IPS-NIHi7 (cell line): ENCODE measurements at regions not wholly inside any gene's neighbourhood (a gene's known extent, or its start where the extent isn't known, plus 50 kb on each side); places are given as distances from the start of the nearest gene placed in this dataset.

Experiments used
- DNase-seq: peaks from one replicate; pipeline ENCODE4 v3.0.0; 2012; ENCODE audit warnings: mixed read lengths; ENCODE audit errors: extremely low spot score

GRCh38 chr11:120034176-120034875 is 103.6 kb downstream of the TRIM29 start:
- no peak for DNase-seq

GRCh38 chr11:120032766-120033390 is 105.0 kb downstream of the TRIM29 start:
- no peak for DNase-seq

- no peak for DNase-seq
These were observed 106.0 kb downstream of the TRIM29 start for GRCh38 chr11:120031612-120032600.

GRCh38 chr11:120031156-120031555 is 106.8 kb downstream of the TRIM29 start:
- no peak for DNase-seq

- no peak for DNase-seq
These were observed 107.5 kb downstream of the TRIM29 start for GRCh38 chr11:120030411-120030810.

DNA sequence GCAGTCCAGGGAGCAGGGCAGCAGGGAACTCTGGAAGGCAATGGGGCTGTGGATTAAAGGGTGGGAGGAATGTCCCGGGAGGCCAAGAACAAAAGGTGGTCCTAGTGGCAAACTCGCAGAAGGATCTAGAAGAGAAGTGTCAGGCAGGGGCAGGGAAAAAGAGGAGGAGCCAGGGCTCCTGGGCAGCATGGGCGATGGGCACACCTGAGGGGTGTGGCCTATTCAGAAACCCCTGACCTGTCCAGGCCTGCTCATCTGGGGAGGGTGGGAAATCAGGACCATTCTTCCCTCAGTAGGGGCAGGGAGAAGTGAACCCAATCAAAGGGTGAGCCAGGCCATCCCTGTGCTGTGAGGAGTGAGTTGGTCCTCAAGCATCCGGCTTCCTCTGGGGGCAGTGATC is 108.6 kb downstream of the TRIM29 start:
- DNase-seq, result no peak

GRCh38 chr11:120028897-120029258 is 109.0 kb downstream of the TRIM29 start:
- DNase-seq, result no peak

DNA sequence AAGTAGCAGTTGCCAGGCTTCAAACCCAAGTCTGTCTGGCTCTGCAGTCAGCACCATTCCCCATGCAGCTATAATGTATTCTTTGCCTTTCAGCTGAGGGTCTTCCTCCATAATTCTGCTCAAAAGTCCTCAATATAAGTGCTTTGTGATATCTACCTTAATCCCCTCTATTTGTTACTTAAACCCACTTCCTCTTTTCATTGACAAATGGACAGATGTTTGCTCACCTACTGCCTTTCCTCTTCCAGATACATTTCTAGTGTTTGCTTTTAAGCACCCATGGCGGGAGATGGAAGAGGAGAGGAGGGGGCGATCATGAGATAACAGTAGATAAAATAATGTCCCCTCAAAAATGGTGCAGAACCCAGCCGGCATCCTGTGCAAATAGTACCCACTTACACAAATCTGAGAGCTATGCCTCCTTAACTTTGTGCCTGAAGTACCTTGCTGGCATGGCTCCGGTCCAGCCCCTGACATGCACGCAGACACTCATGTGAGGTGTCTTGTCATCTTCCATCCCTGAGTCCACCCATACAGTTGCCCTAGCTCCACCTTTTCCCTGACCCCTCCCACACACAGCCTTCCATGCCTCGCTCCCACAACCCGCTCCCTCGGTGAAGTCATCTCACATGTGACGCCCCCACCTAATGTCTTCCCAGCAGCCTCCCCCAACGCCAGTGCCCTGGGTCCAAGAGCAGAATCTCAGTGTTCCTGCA is 109.6 kb downstream of the TRIM29 start:
- DNase-seq, result no peak

GRCh38 chr11:120027546-120028180 is 110.2 kb downstream of the TRIM29 start:
- no peak for DNase-seq

- no peak for DNase-seq
These were observed 112.1 kb downstream of the TRIM29 start for GRCh38 chr11:120025606-120026335.

- no peak for DNase-seq
These were observed 113.3 kb downstream of the TRIM29 start for GRCh38 chr11:120024586-120024985.

DNA sequence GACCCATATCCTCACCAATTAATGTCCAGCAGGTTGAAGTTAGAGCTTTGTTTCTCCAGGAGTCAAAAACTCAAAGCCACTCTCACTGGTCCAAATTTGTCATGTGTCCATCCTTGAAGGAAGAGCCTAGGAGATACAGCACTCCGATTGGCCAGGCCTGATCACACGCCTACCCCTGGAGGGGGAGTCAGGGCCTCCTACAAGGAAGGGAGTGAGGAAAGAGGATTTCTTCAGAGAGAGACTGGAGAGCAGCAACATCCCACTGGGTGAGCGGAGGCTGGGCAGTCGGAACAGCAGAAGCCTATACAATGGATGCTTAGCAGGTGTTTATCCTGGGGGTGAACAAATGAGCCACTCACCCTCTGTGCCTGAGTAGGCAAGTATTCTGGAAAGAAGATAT is 113.9 kb downstream of the TRIM29 start:
- DNase-seq, result no peak

DNA sequence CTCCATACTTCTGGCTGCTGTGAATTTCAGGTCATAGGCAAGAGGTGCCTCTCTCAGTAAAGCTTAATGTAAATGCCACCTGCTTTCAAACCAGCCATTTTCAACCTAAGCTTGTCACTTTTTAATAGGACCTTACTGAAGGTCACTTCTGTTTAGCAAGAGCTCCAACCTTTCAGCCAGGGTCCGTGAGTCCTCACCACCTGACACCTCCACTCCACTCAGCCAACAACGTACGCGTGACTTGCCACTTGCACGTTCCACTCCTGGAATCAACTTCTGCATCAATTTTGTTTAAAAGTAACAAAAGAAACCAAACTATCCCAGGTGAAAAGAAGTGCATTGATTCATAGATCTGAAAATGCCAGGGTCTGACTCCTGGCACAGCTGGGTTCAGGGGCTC is 114.4 kb downstream of the TRIM29 start:
- no peak for DNase-seq

- peak; percentile 78 for DNase-seq
These were observed 114.8 kb downstream of the TRIM29 start for GRCh38 chr11:120023120-120023519.

- no peak for DNase-seq
These were observed 115.3 kb downstream of the TRIM29 start for GRCh38 chr11:120022617-120023016.

DNA sequence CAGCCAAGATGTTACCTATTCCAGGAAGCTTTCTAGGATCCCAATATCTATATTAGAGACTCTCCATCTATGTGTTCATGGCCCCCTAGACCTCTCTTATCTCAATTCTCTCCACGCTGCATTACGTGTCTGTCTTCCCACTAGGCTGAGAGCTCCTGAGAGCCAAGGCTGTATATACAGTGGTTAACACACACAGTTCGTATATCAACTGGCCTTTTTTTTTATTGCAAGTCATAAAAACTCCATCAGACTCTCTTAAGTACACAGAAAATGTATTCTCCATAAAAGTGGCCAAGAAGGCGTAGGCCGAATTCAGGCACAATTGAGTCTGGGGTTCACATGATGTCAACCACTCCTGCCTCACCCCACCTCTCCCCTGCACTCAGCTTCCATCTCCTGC is 115.9 kb downstream of the TRIM29 start:
- no peak for DNase-seq

DNA sequence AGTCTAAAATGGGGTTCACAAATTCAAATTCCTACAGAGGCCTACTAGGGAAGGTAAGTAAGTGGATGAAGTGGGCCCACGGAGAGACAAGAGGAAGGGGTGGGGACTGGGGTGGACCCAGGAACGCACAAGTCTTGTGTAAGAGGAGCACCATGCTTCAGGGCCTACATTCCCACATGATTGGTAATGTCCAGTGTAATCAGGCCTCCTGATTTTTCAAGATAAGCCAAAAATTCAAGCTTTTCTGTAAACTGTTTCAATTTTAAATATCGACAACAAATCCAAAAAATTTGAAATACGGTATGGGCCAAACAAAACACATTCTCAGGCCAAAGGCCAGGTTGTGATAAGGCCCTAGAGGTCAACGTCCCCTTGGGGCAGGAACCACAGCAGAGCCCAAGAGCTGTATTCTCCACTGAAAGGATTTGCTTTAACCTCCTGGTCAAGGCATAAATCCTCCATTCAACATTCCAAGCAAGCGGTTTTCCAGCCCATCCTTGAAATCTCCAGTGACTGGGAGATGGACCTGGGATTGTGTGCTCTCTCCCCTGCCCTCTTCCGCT is 116.4 kb downstream of the TRIM29 start:
- DNase-seq, result no peak

GRCh38 chr11:120020981-120021380 is 116.9 kb downstream of the TRIM29 start:
- no peak for DNase-seq

DNA sequence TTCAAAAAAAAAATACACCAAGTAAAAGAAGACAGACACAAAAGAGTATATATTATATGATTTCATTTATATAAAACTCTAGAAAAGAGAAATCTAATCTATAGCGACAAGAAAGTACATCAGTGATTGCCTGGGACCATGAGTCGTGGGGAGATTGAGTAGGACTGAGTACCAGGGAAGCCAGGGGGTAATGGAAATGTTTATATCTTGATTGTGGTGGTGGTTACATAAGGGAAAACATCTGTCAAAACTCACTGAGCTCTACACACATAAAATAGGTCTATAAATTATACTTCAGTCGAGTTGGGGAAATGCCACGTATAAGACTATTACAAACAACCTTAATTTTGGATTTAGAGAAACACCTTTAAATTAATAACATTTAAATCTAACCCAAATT is 117.4 kb downstream of the TRIM29 start:
- DNase-seq, result no peak

DNA sequence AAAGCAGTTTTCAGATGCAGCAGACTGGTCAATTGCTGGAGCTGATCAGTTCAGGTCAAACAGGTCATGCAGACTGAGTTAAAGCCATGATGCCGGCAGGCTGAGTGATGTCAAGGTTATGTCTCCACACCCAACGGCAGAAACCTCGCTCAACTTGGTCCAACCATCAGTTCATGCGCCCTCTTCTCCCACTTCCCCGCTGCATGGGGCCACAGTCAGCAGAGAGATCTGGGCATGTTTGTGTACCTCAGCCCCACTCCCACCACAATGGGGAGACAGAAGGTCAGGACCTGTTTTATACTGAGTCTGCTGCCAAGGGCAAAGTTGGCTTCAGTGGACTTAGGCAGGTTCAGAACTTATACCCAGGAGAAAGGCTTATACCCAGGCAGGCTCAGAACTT is 118.7 kb downstream of the TRIM29 start:
- no peak for DNase-seq
